HG03159 (cell line): ENCODE measurements at regions not wholly inside any gene's neighbourhood (a gene's known extent, or its start where the extent isn't known, plus 50 kb on each side); places are given as distances from the start of the nearest gene placed in this dataset.

Experiments used
- ATAC-seq: cut with Tn5 transposase; IDR thresholded peaks from one replicate; pipeline ENCODE4 v1.9.1; 2021; ENCODE audit warnings: mild to moderate bottlenecking, moderate library complexity; ENCODE audit not compliant: unreplicated experiment

GRCh38 chr11:105236664-105237063 lies 97.1 kb upstream of the CARD18 start:
- no peak for ATAC-seq

GRCh38 chr11:105233285-105233684 lies 93.7 kb upstream of the CARD18 start:
- no peak for ATAC-seq

- no peak for ATAC-seq
Measured at GRCh38 chr11:105232021-105232420, 92.5 kb upstream of the CARD18 start.

- ATAC-seq, result no peak
Measured at GRCh38 chr11:105230586-105230985, 91.0 kb upstream of the CARD18 start.

GRCh38 chr11:105229761-105230160 lies 90.2 kb upstream of the CARD18 start:
- no peak for ATAC-seq

GRCh38 chr11:105229257-105229656 lies 89.7 kb upstream of the CARD18 start:
- ATAC-seq, result no peak

- ATAC-seq, result no peak
Measured at GRCh38 chr11:105227363-105227762, 87.8 kb upstream of the CARD18 start.

GRCh38 chr11:105226766-105227165 lies 87.2 kb upstream of the CARD18 start:
- ATAC-seq, result no peak

- ATAC-seq, result no peak
Measured at GRCh38 chr11:105226091-105226490, 86.5 kb upstream of the CARD18 start.

GRCh38 chr11:105224482-105225253 lies 85.1 kb upstream of the CARD18 start:
- ATAC-seq, result no peak

GRCh38 chr11:105220121-105220520 lies 80.6 kb upstream of the CARD18 start:
- no peak for ATAC-seq

- ATAC-seq, result no peak
Measured at GRCh38 chr11:105219670-105220069, 80.1 kb upstream of the CARD18 start.

GRCh38 chr11:105219269-105219668 lies 79.7 kb upstream of the CARD18 start:
- ATAC-seq, result no peak

GRCh38 chr11:105215528-105215927 lies 76.0 kb upstream of the CARD18 start:
- ATAC-seq, result no peak

- ATAC-seq, result no peak
Measured at GRCh38 chr11:105211806-105212554, 72.4 kb upstream of the CARD18 start.

- ATAC-seq, result no peak
Measured at GRCh38 chr11:105208019-105208418, 68.5 kb upstream of the CARD18 start.

GRCh38 chr11:105206633-105207032 lies 67.1 kb upstream of the CARD18 start:
- no peak for ATAC-seq

GRCh38 chr11:105204636-105205035 lies 65.1 kb upstream of the CARD18 start:
- no peak for ATAC-seq

GRCh38 chr11:105203569-105204240 lies 64.1 kb upstream of the CARD18 start:
- ATAC-seq, result no peak

GRCh38 chr11:105202844-105203548 lies 63.4 kb upstream of the CARD18 start:
- no peak for ATAC-seq

GRCh38 chr11:105202422-105202821 lies 62.9 kb upstream of the CARD18 start:
- ATAC-seq, result no peak
